Endothelial cell of umbilical vein (primary cell): ENCODE measurements at regions not wholly inside any gene's neighbourhood (a gene's known extent, or its start where the extent isn't known, plus 50 kb on each side); places are given as distances from the start of the nearest gene placed in this dataset.

ENCODE experiments used
- BruUV-seq: library from RNA; stranded (reverse); fragments of 400-500 nt; replicated peaks from 2 replicates; lab custom pipeline; 2021; lab: Mats Ljungman, UMichigan
- CTCF ChIA-PET: fragments of 300-600, 350-600 bp; sonication (Branson Sonifier 250); formaldehyde crosslinking; loops from one replicate; lab custom pipeline; 2021; ENCODE audit warnings: antibody characterized with exemption, inconsistent platforms; lab: Charles Lee
- POLR2A ChIA-PET: fragments of 300-600, 350-600 bp; sonication (Branson Sonifier 250); formaldehyde crosslinking; loops from one replicate; lab custom pipeline; 2021; ENCODE audit warnings: antibody characterized with exemption, inconsistent platforms; lab: Charles Lee
- DNase-seq: peaks from one replicate; pipeline ENCODE4 v3.0.0-alpha.2; 2011; ENCODE audit warnings: low read depth, low spot score
- FAIRE-seq: peaks from 2 replicates; lab custom pipeline; 2011; peaks lifted over from hg19 to GRCh38; lab: Jason Lieb, UNC
- H2AFZ ChIP-seq: 2 replicates; pipeline ENCODE4 v1.6.0; 2012; ENCODE audit warnings: low read depth, low read length, control low read depth, inconsistent platforms
- H3K27ac ChIP-seq: 2 replicates; pipeline ENCODE4 v1.5.1; 2011; ENCODE audit warnings: low read depth, mild to moderate bottlenecking, control low read depth, low read length, moderate library complexity; ENCODE audit not compliant: insufficient read depth
- H3K27me3 ChIP-seq, 2 experiments: 2 replicates each; pipeline versions ENCODE4 v1.6.0 to v1.6.1; 2011; ENCODE audit warnings: low read length in 2 of 2, mixed read lengths in 1 of 2; ENCODE audit not compliant: control insufficient read depth in 2 of 2, insufficient read depth in 2 of 2
- H3K36me3 ChIP-seq, 2 experiments: 2 replicates in 1 of 2; 3 replicates in 1 of 2; pipeline ENCODE4 v1.5.1; 2011; ENCODE audit warnings: low read length in 2 of 2, mild to moderate bottlenecking in 1 of 2, moderate library complexity in 1 of 2; ENCODE audit not compliant: control insufficient read depth in 2 of 2, insufficient read depth in 2 of 2; ENCODE audit errors: extremely low read depth in 1 of 2
- H3K4me1 ChIP-seq: 3 replicates; pipeline ENCODE4 v1.5.1; 2011; ENCODE audit warnings: mild to moderate bottlenecking, low read length; ENCODE audit not compliant: control insufficient read depth, insufficient read depth; ENCODE audit errors: extremely low read depth
- H3K4me2 ChIP-seq: 2 replicates; pipeline ENCODE4 v1.6.1; 2011; ENCODE audit warnings: low read length, control low read depth, mixed read lengths; ENCODE audit not compliant: insufficient read depth
- H3K4me3 ChIP-seq, 3 experiments: fragments of 200-600 bp in 1 of 3; sonication (generic), shearing (Covaris generic) in 1 of 3; replicated peaks in 1 of 3; 2 replicates each; pipeline ENCODE4 v1.5.1; 2011 to 2016; ENCODE audit warnings: control low read depth in 3 of 3, low read length in 3 of 3, mild to moderate bottlenecking in 2 of 3, inconsistent platforms in 1 of 3, low read depth in 1 of 3, moderate library complexity in 1 of 3; ENCODE audit not compliant: insufficient read depth in 1 of 3
- H3K79me2 ChIP-seq: 2 replicates; pipeline ENCODE4 v1.6.0; 2012; ENCODE audit warnings: low read length, inconsistent platforms; ENCODE audit not compliant: control insufficient read depth, insufficient read depth
- H3K9ac ChIP-seq: replicated peaks from 2 replicates; pipeline ENCODE3; 2011; ENCODE audit warnings: low read length, control low read depth; ENCODE audit not compliant: insufficient read depth; ENCODE audit errors: extremely low read depth
- H3K9me1 ChIP-seq: replicated peaks from 3 replicates; pipeline ENCODE4 v1.6.0; 2011; ENCODE audit warnings: mild to moderate bottlenecking, low read length; ENCODE audit not compliant: control insufficient read depth, insufficient read depth; ENCODE audit errors: extremely low read depth
- H3K9me3 ChIP-seq: replicated peaks from 2 replicates; pipeline ENCODE4 v1.5.1; 2012; ENCODE audit warnings: low read length, inconsistent platforms; ENCODE audit not compliant: control insufficient read depth, insufficient read depth
- H4K20me1 ChIP-seq: replicated peaks from 2 replicates; pipeline ENCODE3; 2011; ENCODE audit warnings: mild to moderate bottlenecking, low read length; ENCODE audit not compliant: control insufficient read depth, insufficient read depth; ENCODE audit errors: extremely low read depth
- CTCF ChIP-seq, 2 donors: IDR thresholded peaks; 1 replicate in 1 of 2; 2 replicates in 1 of 2; pipeline ENCODE4 v1.5.1; 2011; ENCODE audit warnings: low read length in 2 of 2, mild to moderate bottlenecking in 2 of 2, moderate library complexity in 2 of 2, control low read depth in 1 of 2, inconsistent platforms in 1 of 2, low read depth in 1 of 2; ENCODE audit not compliant: insufficient read depth in 1 of 2; ENCODE audit errors: extremely low read depth in 1 of 2
- EZH2 ChIP-seq: IDR thresholded peaks from 2 replicates; pipeline ENCODE4 v1.6.1; 2012; ENCODE audit warnings: borderline replicate concordance, low read depth, mild to moderate bottlenecking, moderate library complexity, low read length, inconsistent platforms; ENCODE audit not compliant: severe bottlenecking
- FOS ChIP-seq: IDR thresholded peaks from 2 replicates; pipeline ENCODE4 v1.6.1; 2011; ENCODE audit warnings: mild to moderate bottlenecking, low read length, moderate library complexity, borderline replicate concordance; ENCODE audit not compliant: insufficient read depth
- GATA2 ChIP-seq: IDR thresholded peaks from 2 replicates; pipeline ENCODE4 v1.7.0; 2011; ENCODE audit warnings: low read depth, mild to moderate bottlenecking, moderate library complexity, mixed read lengths, low read length; ENCODE audit not compliant: insufficient read length, insufficient read depth
- JUN ChIP-seq: IDR thresholded peaks from 2 replicates; pipeline ENCODE4 v1.6.1; 2011; ENCODE audit warnings: borderline replicate concordance, low read depth; ENCODE audit not compliant: insufficient read length, insufficient read depth
- MAX ChIP-seq: IDR thresholded peaks from 2 replicates; pipeline ENCODE4 v1.6.1; 2011; ENCODE audit not compliant: insufficient read depth, insufficient read length
- MYC ChIP-seq: IDR thresholded peaks from one replicate; pipeline ENCODE4 v1.6.1; 2011; ENCODE audit warnings: mild to moderate bottlenecking, low read depth, low read length
- POLR2A ChIP-seq: IDR thresholded peaks from 2 replicates; pipeline ENCODE4 v1.6.1; 2012; ENCODE audit warnings: low read depth, mild to moderate bottlenecking, control low read depth, low read length
- POLR2AphosphoS5 ChIP-seq: IDR thresholded peaks from 2 replicates; pipeline ENCODE4 v1.6.1; 2012; ENCODE audit warnings: low read depth, mild to moderate bottlenecking, control low read depth, low read length, moderate library complexity; ENCODE audit not compliant: insufficient read depth
- dilution Hi-C: fragments of 300-500 bp; cut with MboI; formaldehyde crosslinking; loops from one replicate; pipeline ENCODE4 v1.15.0; 2019; ENCODE audit warnings: low sequenced_read_pairs; ENCODE audit not compliant: extremely low pct_ligation_motif_present
- intact Hi-C: fragments of 100-400 bp; cut with micrococcal nuclease; formaldehyde crosslinking; loops from one replicate; pipeline ENCODE4 v1.10.0; 2022

GRCh38 chr3:80675790-80676189, 908.0 kb upstream of the ROBO1 start:
- no peak overlapping the region for H3K27ac ChIP-seq
- no peak overlapping the region for H2AFZ ChIP-seq
- no peaks in the 10 kb centered on the region for H3K9me1 ChIP-seq
- intact Hi-C loops (loop anchor here (10.0 kb wide), 1 partner anchor 481 kb away; no protein-coding TSS in a partner anchor), dilution Hi-C loops (no loop called here)
- no peak for TF ChIP-seq POLR2AphosphoS5
- TF ChIP-seq JUN = no peak
- no peak for TF ChIP-seq EZH2
- TF ChIP-seq MAX = no peak
- no peak for TF ChIP-seq MYC
- TF ChIP-seq POLR2A = no peak
- no peak overlapping the region for H3K4me2 ChIP-seq
- no peaks in the 10 kb centered on the region for H3K27me3 ChIP-seq
- no peak overlapping the region for H3K9ac ChIP-seq
- H3K4me1 ChIP-seq = no peaks in the 10 kb centered on the region
- no peaks in the 10 kb centered on the region for H3K9me3 ChIP-seq
- DNase-seq = no peak
- H4K20me1 ChIP-seq = no peaks in the 10 kb centered on the region
- POLR2A ChIA-PET = no interaction called here
- FAIRE-seq = no peak
- BruUV-seq = no TSS peak
- no peak overlapping the region for H3K4me3 ChIP-seq
- H3K36me3 ChIP-seq = no peaks in the 10 kb centered on the region
- CTCF ChIA-PET = interaction anchor here (0.9 to 3.3 kb wide), 10 partner anchors 15 to 1158 kb away, joined by 3 to 90 read pairs (median 4); no protein-coding TSS in a partner anchor
- no peaks in the 10 kb centered on the region for H3K79me2 ChIP-seq

- H3K4me1 ChIP-seq = no peaks in the 10 kb centered on the region
- no peaks in the 10 kb centered on the region for H3K9me3 ChIP-seq
- no peaks in the 10 kb centered on the region for H4K20me1 ChIP-seq
- POLR2A ChIA-PET = no interaction called here
- intact Hi-C loops (no loop called here), dilution Hi-C loops (no loop called here)
- H3K9ac ChIP-seq = no peak overlapping the region
- BruUV-seq = no TSS peak
- no peaks in the 10 kb centered on the region for H3K9me1 ChIP-seq
- H3K4me3 ChIP-seq = no peak overlapping the region
- no peaks in the 10 kb centered on the region for H3K36me3 ChIP-seq
- no peak for FAIRE-seq
- no peaks in the 10 kb centered on the region for H3K79me2 ChIP-seq
- no peak overlapping the region for H3K4me2 ChIP-seq
- H2AFZ ChIP-seq = no peak overlapping the region
- no peaks in the 10 kb centered on the region for H3K27me3 ChIP-seq
- TF ChIP-seq GATA2 = no peak
- no peak for TF ChIP-seq MAX
- TF ChIP-seq EZH2 = no peak
- TF ChIP-seq POLR2A = no peak
- no peak for TF ChIP-seq POLR2AphosphoS5
- no peak for TF ChIP-seq FOS
- no peak for TF ChIP-seq MYC
- no peak for TF ChIP-seq CTCF (IDR thresholded peaks at IDR 0.05; ENCODE audit: extremely low read depth in 1 of 2, insufficient read depth in 1 of 2, low read depth in 1 of 2, low read length in 2 of 2)
- no peak for TF ChIP-seq JUN
- DNase-seq = no peak
- H3K27ac ChIP-seq = no peak overlapping the region
- CTCF ChIA-PET = no interaction called here
These were observed 900.9 kb upstream of the ROBO1 start for GRCh38 chr3:80668600-80669294.
